ENCODE measurements at regions not wholly inside any gene's neighbourhood (a gene's known extent, or its start where the extent isn't known, plus 50 kb on each side); places are given as distances from the start of the nearest gene placed in this dataset.

DNA sequence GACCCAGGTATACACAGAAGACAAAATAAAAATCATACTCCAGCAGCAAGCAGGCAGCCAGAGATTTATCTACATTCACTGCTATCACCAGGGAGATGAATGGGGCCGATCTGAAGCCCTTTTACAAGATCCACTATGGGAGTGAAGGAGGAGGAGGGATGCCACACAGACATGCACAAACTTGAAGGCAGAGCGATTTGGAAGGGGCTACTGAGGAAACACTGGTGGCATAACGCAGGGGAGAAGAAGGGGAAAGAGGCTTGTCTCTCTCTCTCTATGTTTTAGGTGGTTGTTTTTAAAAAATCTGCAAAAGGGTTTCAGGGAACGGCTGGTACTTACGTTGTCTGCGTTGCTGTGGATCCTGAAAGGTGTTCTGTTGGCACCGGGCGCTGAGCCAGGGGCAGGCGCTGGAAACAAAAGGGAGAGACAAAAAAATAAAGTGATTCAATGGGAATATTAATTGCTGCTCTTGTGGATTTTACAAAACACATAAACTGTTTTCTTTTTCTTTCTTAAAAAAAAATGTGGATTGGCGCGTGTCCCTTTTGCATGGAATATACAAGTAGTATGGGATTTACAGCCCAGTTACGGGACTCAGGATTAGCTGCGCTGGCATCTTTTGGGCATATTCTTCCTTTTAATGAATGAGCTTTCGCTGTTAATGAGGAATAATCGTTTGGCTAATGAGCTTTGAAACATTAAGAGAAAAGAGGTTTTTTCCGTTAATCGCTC is 255.3 kb upstream of the PMFBP1 start:
- Histone ChIP-seq H2AFZ (ENCODE audit: low read depth, low read length) (no peak overlapping the region), H3K4me3 (no peak overlapping the region), H3K36me3 (ENCODE audit: control insufficient read depth, insufficient read depth, low read length) (no peaks in the 10 kb centered on the region), H3K27ac (ENCODE audit: extremely low read depth, low read depth, low read length) (no peak overlapping the region), H3K4me1 (replicated peaks in 1 of 2; ENCODE audit: control insufficient read depth in 2 of 2, insufficient read depth in 2 of 2, low read length in 2 of 2) (no peaks in the 10 kb centered on the region), H3K9me3 (replicated peaks; ENCODE audit: control insufficient read depth, insufficient read depth, low read depth, low read length) (no peaks in the 10 kb centered on the region), H3K4me2 (ENCODE audit: insufficient read depth, low read length) (no peak overlapping the region), H3K79me2 (ENCODE audit: control insufficient read depth, insufficient read depth, low read length) (no peaks in the 10 kb centered on the region), H4K20me1 (replicated peaks; ENCODE audit: control insufficient read depth, insufficient read depth, low read length) (no peaks in the 10 kb centered on the region), H3K9ac (ENCODE audit: insufficient read depth in 1 of 2, low read depth in 2 of 2, low read length in 2 of 2) (no peak overlapping the region), H3K27me3 (ENCODE audit: control insufficient read depth in 2 of 2, insufficient read depth in 2 of 2, low read length in 2 of 2) (no peaks in the 10 kb centered on the region), H3K9me1 (ENCODE audit: control insufficient read depth, insufficient read depth, low read length) (no peaks in the 10 kb centered on the region)
- intact Hi-C loops (cut with micrococcal nuclease) (no loop called here), in situ Hi-C loops (cut with MboI) (no loop called here)
- TF ChIP-seq MTA2 (IDR thresholded peaks at IDR 0.05; ENCODE audit: low read depth) (no peak), SAFB2 (IDR thresholded peaks at IDR 0.05; ENCODE audit: borderline replicate concordance, low read depth, low read length, severe bottlenecking) (no peak), DPF2 (IDR thresholded peaks at IDR 0.05) (no peak), MYNN (IDR thresholded peaks at IDR 0.05) (no peak), MYNN (CRISPR knock-in tag; IDR thresholded peaks at IDR 0.05) (no peak), ATF1 (CRISPR knock-in tag; IDR thresholded peaks at IDR 0.05) (no peak), ATF1 (tag; IDR thresholded peaks at IDR 0.05) (no peak), FOXA3 (CRISPR knock-in tag; conservative IDR thresholded peaks at IDR 0.05 in 1 of 2, IDR thresholded peaks at IDR 0.05 in 1 of 2) (no peak), SRSF1 (IDR thresholded peaks at IDR 0.05; ENCODE audit: low read depth, low read length) (no peak), HOXB6 (CRISPR knock-in tag; IDR thresholded peaks at IDR 0.05; ENCODE audit: borderline replicate concordance) (no peak), ZNF445 (CRISPR knock-in tag; IDR thresholded peaks at IDR 0.05; ENCODE audit: low read depth) (no peak), TSC22D4 (tag; IDR thresholded peaks at IDR 0.05) (no peak)
- TF ChIP-seq, protein P1, sequence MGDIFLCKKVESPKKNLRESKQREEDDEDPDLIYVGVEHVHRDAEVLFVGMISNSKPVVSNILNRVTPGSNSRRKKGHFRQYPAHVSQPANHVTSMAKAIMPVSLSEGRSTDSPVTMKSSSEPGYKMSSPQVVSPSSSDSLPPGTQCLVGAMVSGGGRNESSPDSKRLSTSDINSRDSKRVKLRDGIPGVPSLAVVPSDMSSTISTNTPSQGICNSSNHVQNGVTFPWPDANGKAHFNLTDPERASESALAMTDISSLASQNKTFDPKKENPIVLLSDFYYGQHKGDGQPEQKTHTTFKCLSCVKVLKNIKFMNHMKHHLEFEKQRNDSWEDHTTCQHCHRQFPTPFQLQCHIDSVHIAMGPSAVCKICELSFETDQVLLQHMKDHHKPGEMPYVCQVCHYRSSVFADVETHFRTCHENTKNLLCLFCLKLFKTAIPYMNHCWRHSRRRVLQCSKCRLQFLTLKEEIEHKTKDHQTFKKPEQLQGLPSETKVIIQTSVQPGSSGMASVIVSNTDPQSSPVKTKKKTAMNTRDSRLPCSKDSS (IDR thresholded peaks at IDR 0.05; ENCODE audit: low read depth, partially characterized antibody) = no peak
- TF ChIP-seq, protein P2, sequence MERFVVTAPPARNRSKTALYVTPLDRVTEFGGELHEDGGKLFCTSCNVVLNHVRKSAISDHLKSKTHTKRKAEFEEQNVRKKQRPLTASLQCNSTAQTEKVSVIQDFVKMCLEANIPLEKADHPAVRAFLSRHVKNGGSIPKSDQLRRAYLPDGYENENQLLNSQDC (CRISPR knock-in tag; IDR thresholded peaks at IDR 0.05) = no peak
- TF ChIP-seq, protein P3, sequence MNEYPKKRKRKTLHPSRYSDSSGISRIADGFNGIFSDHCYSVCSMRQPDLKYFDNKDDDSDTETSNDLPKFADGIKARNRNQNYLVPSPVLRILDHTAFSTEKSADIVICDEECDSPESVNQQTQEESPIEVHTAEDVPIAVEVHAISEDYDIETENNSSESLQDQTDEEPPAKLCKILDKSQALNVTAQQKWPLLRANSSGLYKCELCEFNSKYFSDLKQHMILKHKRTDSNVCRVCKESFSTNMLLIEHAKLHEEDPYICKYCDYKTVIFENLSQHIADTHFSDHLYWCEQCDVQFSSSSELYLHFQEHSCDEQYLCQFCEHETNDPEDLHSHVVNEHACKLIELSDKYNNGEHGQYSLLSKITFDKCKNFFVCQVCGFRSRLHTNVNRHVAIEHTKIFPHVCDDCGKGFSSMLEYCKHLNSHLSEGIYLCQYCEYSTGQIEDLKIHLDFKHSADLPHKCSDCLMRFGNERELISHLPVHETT (CRISPR knock-in tag; conservative IDR thresholded peaks at IDR 0.05 in 1 of 2, IDR thresholded peaks at IDR 0.05 in 1 of 2) = no peak
- TF ChIP-seq, protein P4, sequence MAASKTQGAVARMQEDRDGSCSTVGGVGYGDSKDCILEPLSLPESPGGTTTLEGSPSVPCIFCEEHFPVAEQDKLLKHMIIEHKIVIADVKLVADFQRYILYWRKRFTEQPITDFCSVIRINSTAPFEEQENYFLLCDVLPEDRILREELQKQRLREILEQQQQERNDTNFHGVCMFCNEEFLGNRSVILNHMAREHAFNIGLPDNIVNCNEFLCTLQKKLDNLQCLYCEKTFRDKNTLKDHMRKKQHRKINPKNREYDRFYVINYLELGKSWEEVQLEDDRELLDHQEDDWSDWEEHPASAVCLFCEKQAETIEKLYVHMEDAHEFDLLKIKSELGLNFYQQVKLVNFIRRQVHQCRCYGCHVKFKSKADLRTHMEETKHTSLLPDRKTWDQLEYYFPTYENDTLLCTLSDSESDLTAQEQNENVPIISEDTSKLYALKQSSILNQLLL (CRISPR knock-in tag; IDR thresholded peaks at IDR 0.05; ENCODE audit: borderline replicate concordance) = no peak
- TF ChIP-seq, protein P5, sequence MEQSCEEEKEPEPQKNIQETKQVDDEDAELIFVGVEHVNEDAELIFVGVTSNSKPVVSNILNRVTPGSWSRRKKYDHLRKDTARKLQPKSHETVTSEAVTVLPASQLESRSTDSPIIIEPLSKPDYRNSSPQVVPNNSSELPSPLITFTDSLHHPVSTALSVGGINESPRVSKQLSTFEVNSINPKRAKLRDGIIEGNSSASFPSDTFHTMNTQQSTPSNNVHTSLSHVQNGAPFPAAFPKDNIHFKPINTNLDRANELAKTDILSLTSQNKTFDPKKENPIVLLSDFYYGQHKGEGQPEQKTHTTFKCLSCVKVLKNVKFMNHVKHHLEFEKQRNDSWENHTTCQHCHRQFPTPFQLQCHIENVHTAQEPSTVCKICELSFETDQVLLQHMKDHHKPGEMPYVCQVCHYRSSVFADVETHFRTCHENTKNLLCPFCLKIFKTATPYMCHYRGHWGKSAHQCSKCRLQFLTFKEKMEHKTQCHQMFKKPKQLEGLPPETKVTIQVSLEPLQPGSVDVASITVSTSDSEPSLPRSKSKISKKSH (CRISPR knock-in tag; IDR thresholded peaks at IDR 0.05) = no peak
- ATAC-seq = no peak
- no TSS peak for BruUV-seq (replicated peaks)
- ChIA-PET CTCF (ENCODE audit: low intra/inter-chr PET ratio) (no interaction called here), POLR2A (no interaction called here)
- no peak for DNase-seq (ENCODE audit: extremely low read depth in 1 of 4, low spot score in 3 of 4)
- no peak for FAIRE-seq
- 52% methylated on average over 17 of the region's 17 CpGs for WGBS (ENCODE audit: insufficient coverage, low coverage, missing lambda C conversion rate)

Measured in K562 (cell line).